H1 (cell line): ENCODE measurements at regions not wholly inside any gene's neighbourhood (a gene's known extent, or its start where the extent isn't known, plus 50 kb on each side); places are given as distances from the start of the nearest gene placed in this dataset.

Experiments
- CEBPB ChIP-seq: IDR thresholded peaks from 2 replicates; pipeline ENCODE4 v1.6.1; 2012; ENCODE audit warnings: low read depth, low read length
- HDAC2 ChIP-seq, 2 experiments: fragments of 300-600 bp in 1 of 2; sonication (generic) in 1 of 2; IDR thresholded peaks; 2 replicates each; pipeline ENCODE4 v1.6.1; 2011 to 2012; ENCODE audit warnings: low read depth in 2 of 2, low read length in 2 of 2, mild to moderate bottlenecking in 2 of 2, moderate library complexity in 2 of 2, borderline replicate concordance in 1 of 2, inconsistent platforms in 1 of 2
- POLR2A ChIP-seq, 2 experiments: IDR thresholded peaks; 1 replicate in 1 of 2; 2 replicates in 1 of 2; pipeline ENCODE4 v1.6.1; 2011; ENCODE audit warnings: low read depth in 2 of 2, low read length in 2 of 2, mild to moderate bottlenecking in 2 of 2; ENCODE audit errors: control extremely low read depth in 1 of 2
- POLR2AphosphoS5 ChIP-seq: IDR thresholded peaks from 2 replicates; pipeline ENCODE4 v1.6.1; 2011; ENCODE audit warnings: low read depth, low read length
- RNF2 ChIP-seq: fragments of 200-900, 300-1000 bp; sonication (generic); IDR thresholded peaks from 2 replicates; pipeline ENCODE4 v1.7.1; 2016; ENCODE audit warnings: borderline replicate concordance, low read depth, mild to moderate bottlenecking, antibody characterized with exemption, low read length; ENCODE audit not compliant: poor library complexity, severe bottlenecking; ENCODE audit errors: missing control alignments
- SIN3A ChIP-seq, 2 experiments: IDR thresholded peaks in 1 of 2; conservative IDR thresholded peaks in 1 of 2; 2 replicates each; pipeline ENCODE4 v1.6.1; 2011 to 2012; ENCODE audit warnings: low read length in 2 of 2, improper control_type of control experiment in 1 of 2, low read depth in 1 of 2, mild to moderate bottlenecking in 1 of 2
- SP2 ChIP-seq: IDR thresholded peaks from 2 replicates; pipeline ENCODE4 v1.6.1; 2012; ENCODE audit warnings: mild to moderate bottlenecking, low read length, inconsistent platforms
- SUZ12 ChIP-seq: fragments of 200-600 bp; sonication (generic); IDR thresholded peaks from 2 replicates; pipeline ENCODE4 v1.6.1; 2012; ENCODE audit warnings: mild to moderate bottlenecking, inconsistent platforms, low read length, moderate library complexity, mixed read lengths
- TAF1 ChIP-seq: IDR thresholded peaks from 2 replicates; pipeline ENCODE4 v1.6.1; 2011; ENCODE audit warnings: mild to moderate bottlenecking, low read depth, low read length
- YY1 ChIP-seq: IDR thresholded peaks from 2 replicates; pipeline ENCODE4 v1.6.1; 2011; ENCODE audit warnings: low read depth, mild to moderate bottlenecking, low read length
- TF ChIP-seq, protein P1 (sequence below), 3 experiments: IDR thresholded peaks; 1 replicate in 2 of 3; 2 replicates in 1 of 3; pipeline versions ENCODE4 v1.5.1 to v1.6.1; 2011; ENCODE audit warnings: low read length in 3 of 3, mild to moderate bottlenecking in 3 of 3, inconsistent platforms in 2 of 3, low read depth in 1 of 3, moderate library complexity in 1 of 3; ENCODE audit not compliant: insufficient read depth in 1 of 3; ENCODE audit errors: control extremely low read depth in 1 of 3

DNA sequence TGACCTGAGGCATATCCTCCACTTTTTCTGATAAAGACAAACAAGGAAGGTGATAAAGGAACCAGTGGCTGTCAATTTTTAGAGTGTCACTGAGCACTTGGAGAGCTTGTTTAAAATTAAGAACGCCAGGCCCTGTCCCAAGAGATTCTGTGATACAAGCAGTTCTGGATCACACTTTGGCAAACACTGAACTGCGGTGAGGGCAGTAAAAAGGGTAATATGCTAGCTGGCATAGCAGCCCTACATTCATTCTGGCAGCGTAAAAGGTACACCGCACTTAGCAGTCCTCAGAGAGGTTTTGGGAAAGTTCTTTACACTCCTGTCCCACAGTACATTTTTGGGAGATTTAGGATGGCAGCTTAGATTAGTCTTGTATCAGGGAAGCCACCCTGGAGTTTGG, 101.3 kb upstream of the CCDC150 start:
- no peak for TF ChIP-seq POLR2A (IDR thresholded peaks at IDR 0.05; ENCODE audit: control extremely low read depth in 1 of 2, low read depth in 2 of 2, low read length in 2 of 2)
- no peak for TF ChIP-seq TAF1
- no peak for TF ChIP-seq YY1
- no peak for TF ChIP-seq SP2
- TF ChIP-seq, protein P1, sequence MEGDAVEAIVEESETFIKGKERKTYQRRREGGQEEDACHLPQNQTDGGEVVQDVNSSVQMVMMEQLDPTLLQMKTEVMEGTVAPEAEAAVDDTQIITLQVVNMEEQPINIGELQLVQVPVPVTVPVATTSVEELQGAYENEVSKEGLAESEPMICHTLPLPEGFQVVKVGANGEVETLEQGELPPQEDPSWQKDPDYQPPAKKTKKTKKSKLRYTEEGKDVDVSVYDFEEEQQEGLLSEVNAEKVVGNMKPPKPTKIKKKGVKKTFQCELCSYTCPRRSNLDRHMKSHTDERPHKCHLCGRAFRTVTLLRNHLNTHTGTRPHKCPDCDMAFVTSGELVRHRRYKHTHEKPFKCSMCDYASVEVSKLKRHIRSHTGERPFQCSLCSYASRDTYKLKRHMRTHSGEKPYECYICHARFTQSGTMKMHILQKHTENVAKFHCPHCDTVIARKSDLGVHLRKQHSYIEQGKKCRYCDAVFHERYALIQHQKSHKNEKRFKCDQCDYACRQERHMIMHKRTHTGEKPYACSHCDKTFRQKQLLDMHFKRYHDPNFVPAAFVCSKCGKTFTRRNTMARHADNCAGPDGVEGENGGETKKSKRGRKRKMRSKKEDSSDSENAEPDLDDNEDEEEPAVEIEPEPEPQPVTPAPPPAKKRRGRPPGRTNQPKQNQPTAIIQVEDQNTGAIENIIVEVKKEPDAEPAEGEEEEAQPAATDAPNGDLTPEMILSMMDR (IDR thresholded peaks at IDR 0.05; ENCODE audit: control extremely low read depth in 1 of 3, insufficient read depth in 1 of 3, low read depth in 1 of 3, low read length in 3 of 3) = no peak
- no peak for TF ChIP-seq RNF2
- no peak for TF ChIP-seq POLR2AphosphoS5
- TF ChIP-seq SUZ12 = no peak
- no peak for TF ChIP-seq SIN3A (conservative IDR thresholded peaks at IDR 0.05 in 1 of 2, IDR thresholded peaks at IDR 0.05 in 1 of 2; ENCODE audit: low read depth in 1 of 2, low read length in 2 of 2)
- no peak for TF ChIP-seq HDAC2 (IDR thresholded peaks at IDR 0.05; ENCODE audit: borderline replicate concordance in 1 of 2, low read depth in 2 of 2, low read length in 2 of 2)
- no peak for TF ChIP-seq CEBPB
